ENCODE measurements at regions not wholly inside any gene's neighbourhood (a gene's known extent, or its start where the extent isn't known, plus 50 kb on each side); places are given as distances from the start of the nearest gene placed in this dataset.

- TF ChIP-seq CTCF (IDR thresholded peaks at IDR 0.05) (no peak), EZH2 (IDR thresholded peaks at IDR 0.05) (no peak)
Observed at GRCh38 chr16:31707743-31708335, 165.8 kb upstream of the ZNF267 start.

All from neural progenitor cell (in vitro differentiated cells).